ENCODE measurements at regions not wholly inside any gene's neighbourhood (a gene's known extent, or its start where the extent isn't known, plus 50 kb on each side); places are given as distances from the start of the nearest gene placed in this dataset.

GRCh38 chr16:77613095-77613494, 109.2 kb upstream of the NUDT7 start:
- TF ChIP-seq CTCF (IDR thresholded peaks at IDR 0.05): no peak
- TF ChIP-seq POLR2A (IDR thresholded peaks at IDR 0.05): no peak
- no peak for TF ChIP-seq EP300 (IDR thresholded peaks at IDR 0.05)
